HG03354 (cell line): ENCODE measurements at regions not wholly inside any gene's neighbourhood (a gene's known extent, or its start where the extent isn't known, plus 50 kb on each side); places are given as distances from the start of the nearest gene placed in this dataset.
"Not testable (repeated sequence)": the region's sequence is repeated elsewhere in the genome, so short reads cannot be mapped to it uniquely, and the experiment has no call there.

Source experiments
- ATAC-seq: cut with Tn5 transposase; IDR thresholded peaks from one replicate; pipeline ENCODE4 v1.9.1; 2021; ENCODE audit warnings: mild to moderate bottlenecking; ENCODE audit not compliant: unreplicated experiment, poor library complexity, severe bottlenecking

GRCh38 chr1:104991702-104992101 is 1242.0 kb downstream of the AMY1C start:
- ATAC-seq: no peak

GRCh38 chr1:105000793-105001192 is 1251.1 kb downstream of the AMY1C start:
- no peak for ATAC-seq

GRCh38 chr1:105004515-105004914 is 1254.8 kb downstream of the AMY1C start:
- ATAC-seq: no peak

GRCh38 chr1:105005594-105006195 is 1256.0 kb downstream of the AMY1C start:
- ATAC-seq: no peak

GRCh38 chr1:105017587-105017986 is 1267.9 kb downstream of the AMY1C start:
- ATAC-seq: no peak

GRCh38 chr1:105023719-105024118 is 1274.0 kb downstream of the AMY1C start:
- ATAC-seq: no peak

GRCh38 chr1:105027838-105028471 is 1278.3 kb downstream of the AMY1C start:
- ATAC-seq: no peak

- ATAC-seq: no peak
These were observed 1322.7 kb downstream of the AMY1C start for GRCh38 chr1:105072446-105072845.

GRCh38 chr1:105072850-105073249 is 1323.2 kb downstream of the AMY1C start:
- no peak for ATAC-seq

- no peak for ATAC-seq
These were observed 1324.0 kb downstream of the AMY1C start for GRCh38 chr1:105073660-105074059.

GRCh38 chr1:105083611-105084010 is 1333.9 kb downstream of the AMY1C start:
- no peak for ATAC-seq

- no peak for ATAC-seq
These were observed 1337.8 kb downstream of the AMY1C start for GRCh38 chr1:105087506-105087905.

- ATAC-seq: no peak
These were observed 1338.5 kb downstream of the AMY1C start for GRCh38 chr1:105088166-105088565.

GRCh38 chr1:105093893-105094292 is 1344.2 kb downstream of the AMY1C start:
- ATAC-seq: not testable (repeated sequence)

GRCh38 chr1:105100102-105100501 is 1350.4 kb downstream of the AMY1C start:
- no peak for ATAC-seq

GRCh38 chr1:105101261-105101660 is 1351.6 kb downstream of the AMY1C start:
- ATAC-seq: no peak

GRCh38 chr1:105102371-105102770 is 1352.7 kb downstream of the AMY1C start:
- ATAC-seq: no peak

GRCh38 chr1:105122041-105122440 is 1372.3 kb downstream of the AMY1C start:
- ATAC-seq: no peak

- no peak for ATAC-seq
These were observed 1388.1 kb downstream of the AMY1C start for GRCh38 chr1:105137543-105138457.

GRCh38 chr1:105138458-105138893 is 1388.8 kb downstream of the AMY1C start:
- no peak for ATAC-seq

- ATAC-seq: no peak
These were observed 1423.1 kb downstream of the AMY1C start for GRCh38 chr1:105172788-105173187.
